PC-3 (cell line): ENCODE measurements at regions not wholly inside any gene's neighbourhood (a gene's known extent, or its start where the extent isn't known, plus 50 kb on each side); places are given as distances from the start of the nearest gene placed in this dataset.
"Not testable (repeated sequence)": the region's sequence is repeated elsewhere in the genome, so short reads cannot be mapped to it uniquely, and the experiment has no call there.

Experiments
- ATAC-seq: fragments of 200-7000 bp; cut with Tn5 transposase; 2 replicates; pipeline ENCODE4 v1.9.1; 2020; ENCODE audit warnings: mild to moderate bottlenecking, moderate library complexity
- BruUV-seq: library from RNA; stranded (reverse); fragments of 400-500 nt; replicated peaks from 2 replicates; lab custom pipeline; 2021; lab: Mats Ljungman, UMichigan
- CTCF ChIA-PET: fragments of 300-600 bp; sonication (Branson Sonifier 250); formaldehyde crosslinking; loops from one replicate; lab custom pipeline; 2022; ENCODE audit warnings: antibody characterized with exemption; lab: Charles Lee
- POLR2A ChIA-PET: fragments of 300-600 bp; sonication (Branson Sonifier 250); formaldehyde crosslinking; loops from one replicate; lab custom pipeline; 2022; ENCODE audit warnings: antibody characterized with exemption; ENCODE audit not compliant: unreplicated experiment; lab: Charles Lee
- DNase-seq: peaks from one replicate; pipeline ENCODE4 v3.0.0-alpha.2; 2015
- H2AFZ ChIP-seq: fragments of 300-600 bp; sonication (generic); 2 replicates; pipeline ENCODE4 v1.6.0; 2016; ENCODE audit warnings: antibody characterized with exemption, low read length
- H3F3A ChIP-seq: fragments of 300-600 bp; sonication (generic); one replicate; pipeline ENCODE4 v1.6.0; 2017; ENCODE audit warnings: antibody characterized with exemption, low read length, control low read depth, mild to moderate bottlenecking; ENCODE audit not compliant: unreplicated experiment
- H3K27ac ChIP-seq: fragments of 300-600 bp; sonication (generic); 2 replicates; pipeline ENCODE4 v1.5.1; 2016; ENCODE audit warnings: mild to moderate bottlenecking, low read length
- H3K27me3 ChIP-seq: fragments of 300-600 bp; sonication (generic); 2 replicates; pipeline ENCODE4 v1.6.1; 2016; ENCODE audit warnings: low read length, mixed read lengths
- H3K36me3 ChIP-seq: fragments of 300-600 bp; sonication (generic); 2 replicates; pipeline ENCODE4 v1.6.1; 2016; ENCODE audit warnings: low read depth, mixed run types, low read length, mixed read lengths
- H3K4me1 ChIP-seq: fragments of 300-600 bp; sonication (generic); 2 replicates; pipeline ENCODE4 v1.5.1; 2016; ENCODE audit warnings: low read length; ENCODE audit not compliant: insufficient read depth
- H3K4me2 ChIP-seq: fragments of 300-600 bp; sonication (generic); 2 replicates; pipeline ENCODE4 v1.6.0; 2016; ENCODE audit warnings: low read length
- H3K4me3 ChIP-seq: fragments of 300-600 bp; sonication (generic); 2 replicates; pipeline ENCODE4 v1.5.1; 2016; ENCODE audit warnings: mild to moderate bottlenecking, low read length, mixed read lengths
- H3K79me2 ChIP-seq: fragments of 300-600 bp; sonication (generic); 2 replicates; pipeline ENCODE4 v1.6.1; 2017; ENCODE audit warnings: low read length, mixed read lengths
- H3K9ac ChIP-seq: fragments of 300-600 bp; sonication (generic); 2 replicates; pipeline ENCODE4 v1.6.0; 2016; ENCODE audit warnings: mild to moderate bottlenecking, low read length
- H3K9me2 ChIP-seq: fragments of 300-600 bp; sonication (generic); replicated peaks from 2 replicates; pipeline ENCODE4 v1.6.1; 2016; ENCODE audit warnings: mixed run types, low read length, mixed read lengths
- H3K9me3 ChIP-seq: fragments of 300-600 bp; sonication (generic); 2 replicates; pipeline ENCODE4 v1.6.1; 2016; ENCODE audit warnings: low read length, mixed read lengths
- H4K20me1 ChIP-seq: fragments of 300-600 bp; sonication (generic); 2 replicates; pipeline ENCODE4 v1.6.1; 2016; ENCODE audit warnings: low read length, mixed read lengths
- CTCF ChIP-seq: fragments of 300-600 bp; sonication (generic); conservative IDR thresholded peaks from 2 replicates; pipeline ENCODE4 v1.5.1; 2017; ENCODE audit warnings: antibody characterized with exemption, low read depth, mild to moderate bottlenecking, low read length
- EZH2 ChIP-seq: fragments of 300-600 bp; sonication (generic); IDR thresholded peaks from one replicate; pipeline ENCODE4 v1.6.1; 2017; ENCODE audit warnings: antibody characterized with exemption, mild to moderate bottlenecking, low read length; ENCODE audit not compliant: unreplicated experiment
- EZH2phosphoT487 ChIP-seq: fragments of 300-600 bp; sonication (generic); IDR thresholded peaks from 2 replicates; pipeline ENCODE4 v1.6.1; 2018; ENCODE audit warnings: mild to moderate bottlenecking, antibody characterized with exemption, low read length, borderline replicate concordance
- intact Hi-C: fragments of 100-400 bp; cut with micrococcal nuclease; formaldehyde crosslinking; loops from 2 replicates; pipeline ENCODE4 v1.9.0; 2023

GRCh38 chr1:143709606-143710259, 262.1 kb downstream of the FAM72C start:
- CTCF ChIA-PET, BruUV-seq: not testable (repeated sequence)

DNA sequence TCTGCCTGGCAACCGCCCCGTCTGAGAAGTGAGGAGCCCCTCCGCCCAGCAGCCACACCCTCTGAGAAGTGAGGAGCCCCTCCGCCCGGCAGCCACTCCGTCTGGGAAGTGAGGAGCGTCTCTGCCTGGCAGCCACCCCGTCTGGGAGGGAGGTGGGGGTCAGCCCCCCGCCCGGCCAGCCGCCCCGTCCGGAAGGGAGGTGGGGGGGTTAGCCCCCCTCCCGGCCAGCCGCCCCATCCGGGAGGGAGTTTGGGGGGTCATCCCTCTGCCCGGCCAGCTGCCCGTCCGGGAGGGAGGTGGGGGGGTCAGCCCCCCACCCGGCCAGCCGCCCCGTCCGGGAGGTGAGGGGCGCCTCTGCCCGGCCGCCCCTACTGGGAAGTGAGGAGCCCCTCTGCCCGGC, 269.0 kb downstream of the FAM72C start:
- BruUV-seq, H3K9me2 ChIP-seq, H3F3A ChIP-seq, POLR2A ChIA-PET, H3K27me3 ChIP-seq, H3K9me3 ChIP-seq, H3K4me2 ChIP-seq, H3K79me2 ChIP-seq, H3K4me1 ChIP-seq, intact Hi-C loops, CTCF ChIA-PET, H3K27ac ChIP-seq, H2AFZ ChIP-seq, H4K20me1 ChIP-seq, H3K36me3 ChIP-seq, ATAC-seq, H3K9ac ChIP-seq, DNase-seq, H3K4me3 ChIP-seq: not testable (repeated sequence)

More at GRCh38 chr1:143709606-143710259, 262.1 kb downstream of the FAM72C start:
- H3K9me2 ChIP-seq, POLR2A ChIA-PET, H3K27me3 ChIP-seq, H3F3A ChIP-seq, H4K20me1 ChIP-seq, H3K36me3 ChIP-seq, H3K4me1 ChIP-seq, H3K4me2 ChIP-seq, H3K9me3 ChIP-seq, H3K27ac ChIP-seq, H2AFZ ChIP-seq, H3K79me2 ChIP-seq, intact Hi-C loops, H3K9ac ChIP-seq, H3K4me3 ChIP-seq: not testable (repeated sequence)
- peak; percentile 35; the same call in 1 of the 2 replicates for TF ChIP-seq CTCF
- ATAC-seq (peak; percentile 54; the same call in 1 of the 2 replicates), DNase-seq (peak; percentile 20)

DNA sequence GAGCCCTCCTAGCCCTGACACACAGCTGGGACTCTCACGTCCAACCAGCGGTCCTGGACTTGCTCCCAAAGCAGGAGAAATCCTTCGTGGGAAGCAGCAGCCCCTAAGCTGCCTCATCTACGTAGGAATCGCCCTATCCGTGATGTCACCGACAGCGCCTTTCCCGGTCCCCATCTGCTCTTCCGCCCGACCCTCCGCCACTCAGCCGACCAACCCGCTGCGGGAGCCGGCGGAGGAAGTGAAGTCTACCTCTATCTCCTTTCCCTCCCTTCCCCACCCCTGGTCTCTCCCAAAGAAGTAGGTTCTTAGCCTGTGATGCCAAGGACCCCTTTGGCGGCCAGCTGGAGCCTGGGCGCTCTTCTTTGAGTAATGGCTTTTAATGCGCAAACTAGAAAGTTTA, 272.1 kb downstream of the FAM72C start:
- H2AFZ ChIP-seq = no peak overlapping the region
- CTCF ChIA-PET = no interaction called here
- TF ChIP-seq CTCF (no peak), EZH2phosphoT487 (no peak), EZH2 (no peak)
- no peaks in the 10 kb centered on the region for H3K79me2 ChIP-seq
- POLR2A ChIA-PET = no interaction called here
- H3K9me2 ChIP-seq = no peaks in the 10 kb centered on the region
- no peak overlapping the region for H3K4me2 ChIP-seq
- no peaks in the 10 kb centered on the region for H3F3A ChIP-seq
- no peaks in the 10 kb centered on the region for H3K4me1 ChIP-seq
- no peaks in the 10 kb centered on the region for H4K20me1 ChIP-seq
- H3K27me3 ChIP-seq = no peaks in the 10 kb centered on the region
- H3K36me3 ChIP-seq = no peaks in the 10 kb centered on the region
- DNase-seq (no peak), ATAC-seq (no peak)
- no TSS peak for BruUV-seq
- no peak overlapping the region for H3K4me3 ChIP-seq
- no peak overlapping the region for H3K9ac ChIP-seq
- H3K9me3 ChIP-seq = no peaks in the 10 kb centered on the region
- intact Hi-C loops = no loop called here
- H3K27ac ChIP-seq = no peak overlapping the region
